ENCODE measurements at regions not wholly inside any gene's neighbourhood (a gene's known extent, or its start where the extent isn't known, plus 50 kb on each side); places are given as distances from the start of the nearest gene placed in this dataset.

- TF ChIP-seq EZH2 (IDR thresholded peaks at IDR 0.05; ENCODE audit: borderline replicate concordance, low read depth, low read length, severe bottlenecking) (no peak), CTCF (IDR thresholded peaks at IDR 0.05; ENCODE audit: borderline replicate concordance, extremely low read depth, low read length, poor library complexity, severe bottlenecking) (no peak)
Measured at GRCh38 chr15:69955240-69955894, 142.3 kb downstream of the TLE3 start.
